ENCODE measurements at regions not wholly inside any gene's neighbourhood (a gene's known extent, or its start where the extent isn't known, plus 50 kb on each side); places are given as distances from the start of the nearest gene placed in this dataset.

GRCh38 chr6:10166031-10166430 is 248.8 kb downstream of the TFAP2A start:
- H3K9me3 ChIP-seq (ENCODE audit: low read length), result no peaks in the 10 kb centered on the region
- no TSS peak for BruUV-seq (replicated peaks)
- peaks cover 35% of the 10 kb centered on the region for H3K4me1 ChIP-seq (ENCODE audit: insufficient read depth, low read length)
- ATAC-seq (no peak), DNase-seq (no peak)
- H3K4me3 ChIP-seq (ENCODE audit: low read length), result no peak overlapping the region
- no peaks in the 10 kb centered on the region for H3K9me2 ChIP-seq (replicated peaks; ENCODE audit: low read length)
- no peaks in the 10 kb centered on the region for H3K79me2 ChIP-seq (ENCODE audit: low read length)
- ChIA-PET CTCF (no interaction called here), POLR2A (ENCODE audit: unreplicated experiment) (no interaction called here)
- H3K4me2 ChIP-seq (ENCODE audit: low read length), result no peak overlapping the region
- intact Hi-C loops (cut with micrococcal nuclease), result no loop called here
- no peaks in the 10 kb centered on the region for H3K27me3 ChIP-seq (ENCODE audit: low read length)
- H3K27ac ChIP-seq (ENCODE audit: low read length), result no peak overlapping the region
- no peaks in the 10 kb centered on the region for H3K36me3 ChIP-seq (ENCODE audit: low read depth, low read length)
- no peak overlapping the region for H3K9ac ChIP-seq (ENCODE audit: low read length)
- no peak for TF ChIP-seq EZH2phosphoT487 (IDR thresholded peaks at IDR 0.05; ENCODE audit: borderline replicate concordance, low read length)
- no peak for TF ChIP-seq EZH2 (IDR thresholded peaks at IDR 0.05; ENCODE audit: low read length, unreplicated experiment)
- no peak for TF ChIP-seq CTCF (conservative IDR thresholded peaks at IDR 0.05; ENCODE audit: low read depth, low read length)
- no peak overlapping the region for H2AFZ ChIP-seq (ENCODE audit: low read length)
- no peaks in the 10 kb centered on the region for H4K20me1 ChIP-seq (ENCODE audit: low read length)
- H3F3A ChIP-seq (ENCODE audit: low read length, unreplicated experiment), result no peaks in the 10 kb centered on the region

GRCh38 chr6:10163203-10163962 is 251.5 kb downstream of the TFAP2A start:
- POLR2A ChIA-PET (ENCODE audit: unreplicated experiment), result no interaction called here
- ATAC-seq, result peak; percentile 37
- no peaks in the 10 kb centered on the region for H3F3A ChIP-seq (ENCODE audit: low read length, unreplicated experiment)
- no TSS peak for BruUV-seq (replicated peaks)
- no peak for TF ChIP-seq CTCF (conservative IDR thresholded peaks at IDR 0.05; ENCODE audit: low read depth, low read length)
- H3K27ac ChIP-seq (ENCODE audit: low read length), result peak overlapping the region; percentile 65
- H3K4me1 ChIP-seq (ENCODE audit: insufficient read depth, low read length), result peaks cover 21% of the 10 kb centered on the region
- no peaks in the 10 kb centered on the region for H3K9me2 ChIP-seq (replicated peaks; ENCODE audit: low read length)
- H3K27me3 ChIP-seq (ENCODE audit: low read length), result no peaks in the 10 kb centered on the region
- H3K36me3 ChIP-seq (ENCODE audit: low read depth, low read length), result no peaks in the 10 kb centered on the region
- intact Hi-C loops (cut with micrococcal nuclease), result no loop called here
- H3K4me3 ChIP-seq (ENCODE audit: low read length), result peak overlapping the region; percentile 54
- CTCF ChIA-PET, result interaction anchor here (0.6 to 1.0 kb wide), 2 partner anchors 79 to 529 kb away, joined by 4 to 14 read pairs; no protein-coding TSS in a partner anchor
- H3K9ac ChIP-seq (ENCODE audit: low read length), result no peak overlapping the region
- peak overlapping the region; percentile 73 for H3K4me2 ChIP-seq (ENCODE audit: low read length)
- H4K20me1 ChIP-seq (ENCODE audit: low read length), result no peaks in the 10 kb centered on the region
- H3K9me3 ChIP-seq (ENCODE audit: low read length), result no peaks in the 10 kb centered on the region
- H3K79me2 ChIP-seq (ENCODE audit: low read length), result no peaks in the 10 kb centered on the region
- DNase-seq, result peak; percentile 83
- peak overlapping the region; percentile 71 for H2AFZ ChIP-seq (ENCODE audit: low read length)

- no peaks in the 10 kb centered on the region for H4K20me1 ChIP-seq (ENCODE audit: low read length)
- no peak overlapping the region for H3K27ac ChIP-seq (ENCODE audit: low read length)
- no peak overlapping the region for H3K4me2 ChIP-seq (ENCODE audit: low read length)
- BruUV-seq (replicated peaks), result no TSS peak
- H3F3A ChIP-seq (ENCODE audit: low read length, unreplicated experiment), result no peaks in the 10 kb centered on the region
- no peaks in the 10 kb centered on the region for H3K79me2 ChIP-seq (ENCODE audit: low read length)
- no peak overlapping the region for H3K4me3 ChIP-seq (ENCODE audit: low read length)
- no peak for TF ChIP-seq EZH2 (IDR thresholded peaks at IDR 0.05; ENCODE audit: low read length, unreplicated experiment)
- TF ChIP-seq EZH2phosphoT487 (IDR thresholded peaks at IDR 0.05; ENCODE audit: borderline replicate concordance, low read length), result no peak
- no peak for TF ChIP-seq CTCF (conservative IDR thresholded peaks at IDR 0.05; ENCODE audit: low read depth, low read length)
- no peaks in the 10 kb centered on the region for H3K36me3 ChIP-seq (ENCODE audit: low read depth, low read length)
- DNase-seq, result no peak
- no peaks in the 10 kb centered on the region for H3K9me2 ChIP-seq (replicated peaks; ENCODE audit: low read length)
- no peaks in the 10 kb centered on the region for H3K27me3 ChIP-seq (ENCODE audit: low read length)
- ChIA-PET CTCF (no interaction called here), POLR2A (ENCODE audit: unreplicated experiment) (no interaction called here)
- ATAC-seq, result no peak
- H2AFZ ChIP-seq (ENCODE audit: low read length), result no peak overlapping the region
- H3K4me1 ChIP-seq (ENCODE audit: insufficient read depth, low read length), result no peaks in the 10 kb centered on the region
- no peak overlapping the region for H3K9ac ChIP-seq (ENCODE audit: low read length)
- H3K9me3 ChIP-seq (ENCODE audit: low read length), result no peaks in the 10 kb centered on the region
- intact Hi-C loops (cut with micrococcal nuclease), result no loop called here
Observed at GRCh38 chr6:10156875-10157274, 258.0 kb downstream of the TFAP2A start.

All from PC-3 (cell line).